Mammary epithelial cell (primary cell): ENCODE measurements at regions not wholly inside any gene's neighbourhood (a gene's known extent, or its start where the extent isn't known, plus 50 kb on each side); places are given as distances from the start of the nearest gene placed in this dataset.

Experiments used
- CTCF ChIP-seq, 2 donors: IDR thresholded peaks in 1 of 2; conservative IDR thresholded peaks in 1 of 2; 2 replicates each; pipeline ENCODE4 v1.5.1; 2011 to 2012; ENCODE audit warnings: inconsistent platforms in 2 of 2, low read length in 2 of 2, mild to moderate bottlenecking in 2 of 2, control low read depth in 1 of 2, low read depth in 1 of 2; ENCODE audit not compliant: insufficient read depth in 1 of 2; ENCODE audit errors: extremely low read depth in 1 of 2
- EZH2 ChIP-seq: IDR thresholded peaks from 2 replicates; pipeline ENCODE4 v1.6.1; 2012; ENCODE audit warnings: low read length, inconsistent platforms, borderline replicate concordance

GRCh38 chr12:34372003-34372402 lies 349.7 kb downstream of the ALG10 start:
- TF ChIP-seq CTCF (conservative IDR thresholded peaks at IDR 0.05 in 1 of 2, IDR thresholded peaks at IDR 0.05 in 1 of 2; ENCODE audit: extremely low read depth in 1 of 2, insufficient read depth in 1 of 2, low read depth in 1 of 2, low read length in 2 of 2) (no peak), EZH2 (no peak)
